SK-N-SH treated with all-trans-retinoic acid at 6 μM for 48 hours (cell line): ENCODE measurements at regions not wholly inside any gene's neighbourhood (a gene's known extent, or its start where the extent isn't known, plus 50 kb on each side); places are given as distances from the start of the nearest gene placed in this dataset.

ENCODE experiments used
- CSDC2 ChIP-seq: fragments of 250-450 bp; sonication (Bioruptor Pico); IDR thresholded peaks from 2 replicates; pipeline ENCODE4 v1.5.0; 2020; ENCODE audit warnings: mild to moderate bottlenecking, moderate library complexity
- OSR1 ChIP-seq: fragments of 250-450 bp; sonication (Bioruptor Pico); IDR thresholded peaks from 2 replicates; pipeline ENCODE4 v1.8.0; 2022; ENCODE audit warnings: moderate library complexity, mild to moderate bottlenecking, inconsistent platforms
- ZFP3 ChIP-seq: fragments of 250-450 bp; sonication (Bioruptor Pico); IDR thresholded peaks from 2 replicates; pipeline ENCODE4 v1.5.0; 2020; ENCODE audit warnings: mild to moderate bottlenecking, moderate library complexity
- ZNF8 ChIP-seq: fragments of 450-650 bp; formaldehyde crosslinking; IDR thresholded peaks from 2 replicates; pipeline ENCODE4 v1.5.0; 2020; ENCODE audit warnings: mild to moderate bottlenecking, moderate library complexity
- TF ChIP-seq, protein P1 (sequence below): fragments of 250-450 bp; sonication (Bioruptor Pico); IDR thresholded peaks from 2 replicates; pipeline ENCODE4 v1.8.0; 2020; ENCODE audit warnings: mild to moderate bottlenecking, moderate library complexity, borderline replicate concordance

DNA sequence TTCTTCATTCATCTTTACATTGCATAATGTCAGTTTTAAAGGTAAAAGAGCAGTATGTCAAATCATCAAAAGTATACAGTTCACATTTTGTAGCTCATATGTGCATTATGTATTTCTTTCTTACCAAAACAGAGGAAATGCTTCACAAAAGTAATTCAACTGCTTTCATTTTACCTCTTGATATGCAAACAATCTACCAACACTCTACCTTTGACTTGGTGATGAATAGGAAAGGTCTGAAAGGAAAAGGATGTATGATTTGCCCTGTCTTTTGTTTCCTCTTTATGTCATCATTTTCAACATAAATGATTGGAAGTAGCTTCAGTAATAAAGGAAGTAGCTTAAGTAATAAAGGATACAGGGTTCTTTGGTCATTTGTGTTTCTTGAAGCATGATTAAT is 846.7 kb downstream of the NXPH1 start:
- TF ChIP-seq, protein P1, sequence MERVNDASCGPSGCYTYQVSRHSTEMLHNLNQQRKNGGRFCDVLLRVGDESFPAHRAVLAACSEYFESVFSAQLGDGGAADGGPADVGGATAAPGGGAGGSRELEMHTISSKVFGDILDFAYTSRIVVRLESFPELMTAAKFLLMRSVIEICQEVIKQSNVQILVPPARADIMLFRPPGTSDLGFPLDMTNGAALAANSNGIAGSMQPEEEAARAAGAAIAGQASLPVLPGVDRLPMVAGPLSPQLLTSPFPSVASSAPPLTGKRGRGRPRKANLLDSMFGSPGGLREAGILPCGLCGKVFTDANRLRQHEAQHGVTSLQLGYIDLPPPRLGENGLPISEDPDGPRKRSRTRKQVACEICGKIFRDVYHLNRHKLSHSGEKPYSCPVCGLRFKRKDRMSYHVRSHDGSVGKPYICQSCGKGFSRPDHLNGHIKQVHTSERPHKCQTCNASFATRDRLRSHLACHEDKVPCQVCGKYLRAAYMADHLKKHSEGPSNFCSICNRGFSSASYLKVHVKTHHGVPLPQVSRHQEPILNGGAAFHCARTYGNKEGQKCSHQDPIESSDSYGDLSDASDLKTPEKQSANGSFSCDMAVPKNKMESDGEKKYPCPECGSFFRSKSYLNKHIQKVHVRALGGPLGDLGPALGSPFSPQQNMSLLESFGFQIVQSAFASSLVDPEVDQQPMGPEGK (CRISPR knock-in tag): no peak
- TF ChIP-seq ZFP3 (CRISPR knock-in tag) (no peak), OSR1 (CRISPR knock-in tag) (no peak), CSDC2 (no peak), ZNF8 (no peak)
